GM19452 (cell line): ENCODE measurements at regions not wholly inside any gene's neighbourhood (a gene's known extent, or its start where the extent isn't known, plus 50 kb on each side); places are given as distances from the start of the nearest gene placed in this dataset.
"Not testable (repeated sequence)": the region's sequence is repeated elsewhere in the genome, so short reads cannot be mapped to it uniquely, and the experiment has no call there.

Source experiments
- ATAC-seq: cut with Tn5 transposase; IDR thresholded peaks from one replicate; pipeline ENCODE4 v1.9.1; 2021; ENCODE audit not compliant: unreplicated experiment

GRCh38 chr6:53446151-53446550, 97.4 kb upstream of the ELOVL5 start:
- no peak for ATAC-seq

- ATAC-seq, result no peak
These were observed 93.0 kb upstream of the ELOVL5 start for GRCh38 chr6:53441761-53442160.

- ATAC-seq, result no peak
These were observed 92.3 kb upstream of the ELOVL5 start for GRCh38 chr6:53441035-53441493.

- no peak for ATAC-seq
These were observed 91.7 kb upstream of the ELOVL5 start for GRCh38 chr6:53440336-53440945.

- no peak for ATAC-seq
These were observed 90.8 kb upstream of the ELOVL5 start for GRCh38 chr6:53439556-53439955.

- no peak for ATAC-seq
These were observed 88.9 kb upstream of the ELOVL5 start for GRCh38 chr6:53437557-53438202.

- ATAC-seq, result no peak
These were observed 88.0 kb upstream of the ELOVL5 start for GRCh38 chr6:53436526-53437303.

GRCh38 chr6:53433951-53434285, 85.2 kb upstream of the ELOVL5 start:
- ATAC-seq, result no peak

GRCh38 chr6:53433261-53433950, 84.7 kb upstream of the ELOVL5 start:
- no peak for ATAC-seq

GRCh38 chr6:53432318-53433161, 83.8 kb upstream of the ELOVL5 start:
- ATAC-seq, result no peak

- ATAC-seq, result no peak
These were observed 83.0 kb upstream of the ELOVL5 start for GRCh38 chr6:53431704-53432103.

GRCh38 chr6:53429401-53429800, 80.7 kb upstream of the ELOVL5 start:
- no peak for ATAC-seq

- ATAC-seq, result no peak
These were observed 80.1 kb upstream of the ELOVL5 start for GRCh38 chr6:53428886-53429285.

- ATAC-seq, result peak; percentile 93
These were observed 78.0 kb upstream of the ELOVL5 start for GRCh38 chr6:53426667-53427270.

- no peak for ATAC-seq
These were observed 77.4 kb upstream of the ELOVL5 start for GRCh38 chr6:53426117-53426516.

- no peak for ATAC-seq
These were observed 76.4 kb upstream of the ELOVL5 start for GRCh38 chr6:53424976-53425718.

- no peak for ATAC-seq
These were observed 75.5 kb upstream of the ELOVL5 start for GRCh38 chr6:53424300-53424699.

GRCh38 chr6:53423560-53423959, 74.8 kb upstream of the ELOVL5 start:
- ATAC-seq, result not testable (repeated sequence)

GRCh38 chr6:53419026-53419425, 70.3 kb upstream of the ELOVL5 start:
- ATAC-seq, result no peak

GRCh38 chr6:53418288-53418687, 69.5 kb upstream of the ELOVL5 start:
- no peak for ATAC-seq
